Nucleus accumbens (tissue), 56 donors: ENCODE measurements at regions not wholly inside any gene's neighbourhood (a gene's known extent, or its start where the extent isn't known, plus 50 kb on each side); places are given as distances from the start of the nearest gene placed in this dataset.

Experiments used
- DNase-seq, 56 donors: peaks; one replicate each; lab custom pipeline; 2025; lab: John Stamatoyannopoulos, UW

- DNase-seq = no peak
These were observed 357.2 kb downstream of the TMEM135 start for GRCh38 chr11:87394924-87395323.

- no peak for DNase-seq
These were observed 354.9 kb downstream of the TMEM135 start for GRCh38 chr11:87392665-87393064.

GRCh38 chr11:87391496-87391895 lies 353.8 kb downstream of the TMEM135 start:
- DNase-seq = no peak

GRCh38 chr11:87384078-87384729 lies 346.5 kb downstream of the TMEM135 start:
- DNase-seq = no peak

GRCh38 chr11:87374038-87374807 lies 336.5 kb downstream of the TMEM135 start:
- DNase-seq = no peak
